Smooth muscle cell of the brain vasculature (primary cell): ENCODE measurements at regions not wholly inside any gene's neighbourhood (a gene's known extent, or its start where the extent isn't known, plus 50 kb on each side); places are given as distances from the start of the nearest gene placed in this dataset.

Source experiments
- DNase-seq: peaks from one replicate; pipeline ENCODE4 v3.0.0-alpha.2; 2012; ENCODE audit warnings: low read depth, low spot score

- DNase-seq = peak; percentile 12
These were observed 249.7 kb upstream of the OSR1 start for GRCh38 chr2:19607931-19608771.

GRCh38 chr2:19607400-19607799 is 249.0 kb upstream of the OSR1 start:
- no peak for DNase-seq

GRCh38 chr2:19600982-19601381 is 242.6 kb upstream of the OSR1 start:
- DNase-seq = no peak

- DNase-seq = no peak
These were observed 242.1 kb upstream of the OSR1 start for GRCh38 chr2:19600506-19600905.

GRCh38 chr2:19598971-19599370 is 240.5 kb upstream of the OSR1 start:
- DNase-seq = no peak

- no peak for DNase-seq
These were observed 233.8 kb upstream of the OSR1 start for GRCh38 chr2:19592197-19592596.

- no peak for DNase-seq
These were observed 231.4 kb upstream of the OSR1 start for GRCh38 chr2:19589791-19590190.

- DNase-seq = no peak
These were observed 222.4 kb upstream of the OSR1 start for GRCh38 chr2:19580830-19581229.

GRCh38 chr2:19580264-19580663 is 221.8 kb upstream of the OSR1 start:
- no peak for DNase-seq

- DNase-seq = no peak
These were observed 221.0 kb upstream of the OSR1 start for GRCh38 chr2:19579461-19579860.

- DNase-seq = no peak
These were observed 219.3 kb upstream of the OSR1 start for GRCh38 chr2:19577723-19578122.

GRCh38 chr2:19576411-19576810 is 218.0 kb upstream of the OSR1 start:
- DNase-seq = no peak

- DNase-seq = no peak
These were observed 217.2 kb upstream of the OSR1 start for GRCh38 chr2:19575641-19576040.

GRCh38 chr2:19574778-19575260 is 216.4 kb upstream of the OSR1 start:
- no peak for DNase-seq

GRCh38 chr2:19573784-19574183 is 215.4 kb upstream of the OSR1 start:
- DNase-seq = no peak

GRCh38 chr2:19571773-19572172 is 213.3 kb upstream of the OSR1 start:
- DNase-seq = no peak

- DNase-seq = no peak
These were observed 210.9 kb upstream of the OSR1 start for GRCh38 chr2:19569300-19569791.

GRCh38 chr2:19568809-19569208 is 210.4 kb upstream of the OSR1 start:
- DNase-seq = no peak

GRCh38 chr2:19560785-19561184 is 202.4 kb upstream of the OSR1 start:
- DNase-seq = no peak

GRCh38 chr2:19559596-19560240 is 201.3 kb upstream of the OSR1 start:
- DNase-seq = no peak

- DNase-seq = no peak
These were observed 198.2 kb upstream of the OSR1 start for GRCh38 chr2:19556648-19557047.

GRCh38 chr2:19554520-19554919 is 196.1 kb upstream of the OSR1 start:
- DNase-seq = no peak

GRCh38 chr2:19552270-19552669 is 193.8 kb upstream of the OSR1 start:
- DNase-seq = no peak
